CD4-positive, alpha-beta T cell treated with Interleukin-4 for 1 hour (primary cell): ENCODE measurements at regions not wholly inside any gene's neighbourhood (a gene's known extent, or its start where the extent isn't known, plus 50 kb on each side); places are given as distances from the start of the nearest gene placed in this dataset.

ENCODE experiments used
- DNase-seq, 2 donors: peaks; one replicate each; pipeline ENCODE4 v3.0.0-alpha.2; 2020 to 2022

GRCh38 chr10:108753326-108753725 lies 1170.0 kb downstream of the XPNPEP1 start:
- DNase-seq = no peak

- DNase-seq = no peak
Observed at GRCh38 chr10:108749042-108749441, 1174.3 kb downstream of the XPNPEP1 start.

GRCh38 chr10:108736111-108736510 lies 1187.2 kb downstream of the XPNPEP1 start:
- DNase-seq = no peak

GRCh38 chr10:108735380-108735779 lies 1187.9 kb downstream of the XPNPEP1 start:
- no peak for DNase-seq

GRCh38 chr10:108721874-108722273 lies 1201.4 kb downstream of the XPNPEP1 start:
- DNase-seq = no peak

GRCh38 chr10:108716352-108716751 lies 1207.0 kb downstream of the XPNPEP1 start:
- DNase-seq = no peak

GRCh38 chr10:108709927-108710722 lies 1213.2 kb downstream of the XPNPEP1 start:
- DNase-seq = no peak

- no peak for DNase-seq
Observed at GRCh38 chr10:108708363-108708762, 1214.9 kb downstream of the XPNPEP1 start.

- no peak for DNase-seq
Observed at GRCh38 chr10:108696792-108697477, 1226.4 kb downstream of the XPNPEP1 start.

- no peak for DNase-seq
Observed at GRCh38 chr10:108691126-108691525, 1232.2 kb downstream of the XPNPEP1 start.

- no peak for DNase-seq
Observed at GRCh38 chr10:108690530-108690929, 1232.8 kb downstream of the XPNPEP1 start.

- DNase-seq = no peak
Observed at GRCh38 chr10:108689891-108690290, 1233.4 kb downstream of the XPNPEP1 start.

GRCh38 chr10:108688314-108688713 lies 1235.0 kb downstream of the XPNPEP1 start:
- DNase-seq = no peak

- no peak for DNase-seq
Observed at GRCh38 chr10:108685863-108686531, 1237.3 kb downstream of the XPNPEP1 start.

- no peak for DNase-seq
Observed at GRCh38 chr10:108684431-108684830, 1238.9 kb downstream of the XPNPEP1 start.

- no peak for DNase-seq
Observed at GRCh38 chr10:108673741-108674140, 1249.6 kb downstream of the XPNPEP1 start.

- DNase-seq = no peak
Observed at GRCh38 chr10:108663587-108663986, 1259.7 kb downstream of the XPNPEP1 start.

GRCh38 chr10:108662975-108663374 lies 1260.3 kb downstream of the XPNPEP1 start:
- DNase-seq = no peak

GRCh38 chr10:108655057-108655456 lies 1268.3 kb downstream of the XPNPEP1 start:
- no peak for DNase-seq

- DNase-seq = no peak
Observed at GRCh38 chr10:108653531-108653930, 1269.8 kb downstream of the XPNPEP1 start.

- no peak for DNase-seq
Observed at GRCh38 chr10:108639010-108639409, 1284.3 kb downstream of the XPNPEP1 start.

- DNase-seq = no peak
Observed at GRCh38 chr10:108638225-108638624, 1285.1 kb downstream of the XPNPEP1 start.

GRCh38 chr10:108633046-108633445 lies 1290.3 kb downstream of the XPNPEP1 start:
- no peak for DNase-seq

- no peak for DNase-seq
Observed at GRCh38 chr10:108632144-108632543, 1291.2 kb downstream of the XPNPEP1 start.
